HL-60 (cell line): ENCODE measurements at regions not wholly inside any gene's neighbourhood (a gene's known extent, or its start where the extent isn't known, plus 50 kb on each side); places are given as distances from the start of the nearest gene placed in this dataset.

Experiments
- DNase-seq, 2 experiments: peaks; one replicate each; pipeline ENCODE4 v3.0.0-alpha.2; 2010 to 2020; ENCODE audit warnings: low read depth in 1 of 2, low spot score in 1 of 2
- H3K27ac ChIP-seq: fragments of 250-450 bp; sonication (Bioruptor Pico); replicated peaks from 2 replicates; pipeline ENCODE4 v1.5.1; 2020; ENCODE audit warnings: mild to moderate bottlenecking, moderate library complexity
- H3K27me3 ChIP-seq: fragments of 250-450 bp; sonication (Bioruptor Pico); 2 replicates; pipeline ENCODE4 v1.5.1; 2021; ENCODE audit warnings: mild to moderate bottlenecking, moderate library complexity; ENCODE audit not compliant: insufficient read depth, poor library complexity, severe bottlenecking
- H3K4me3 ChIP-seq: replicated peaks from 2 replicates; pipeline ENCODE4 v1.5.1; 2011; ENCODE audit warnings: mild to moderate bottlenecking, control low read depth, low read length; ENCODE audit not compliant: insufficient read depth
- CTCF ChIP-seq: IDR thresholded peaks from one replicate; pipeline ENCODE4 v1.5.1; 2011; ENCODE audit warnings: low read length, control low read depth, inconsistent platforms; ENCODE audit not compliant: insufficient read depth
- GABPA ChIP-seq: IDR thresholded peaks from 2 replicates; pipeline ENCODE4 v1.6.1; 2012; ENCODE audit warnings: low read depth
- POLR2AphosphoS5 ChIP-seq: IDR thresholded peaks from 2 replicates; pipeline ENCODE4 v1.6.1; 2012; ENCODE audit warnings: low read depth
- REST ChIP-seq: IDR thresholded peaks from 2 replicates; pipeline ENCODE4 v1.6.1; 2012; ENCODE audit warnings: low read depth; ENCODE audit not compliant: insufficient replicate concordance
- SPI1 ChIP-seq: IDR thresholded peaks from 2 replicates; pipeline ENCODE4 v1.6.1; 2012; ENCODE audit warnings: low read depth, mild to moderate bottlenecking, borderline replicate concordance

GRCh38 chr9:103821115-103821514, 273.0 kb upstream of the SMC2 start:
- no peak overlapping the region for H3K27ac ChIP-seq
- H3K27me3 ChIP-seq, result no peaks in the 10 kb centered on the region
- no peak overlapping the region for H3K4me3 ChIP-seq
- no peak for TF ChIP-seq REST
- no peak for TF ChIP-seq CTCF
- TF ChIP-seq SPI1, result no peak
- TF ChIP-seq POLR2AphosphoS5, result no peak
- TF ChIP-seq GABPA, result no peak
- no peak for DNase-seq

GRCh38 chr9:103837940-103838339, 256.2 kb upstream of the SMC2 start:
- Histone ChIP-seq H3K4me3 (no peak overlapping the region), H3K27ac (no peak overlapping the region), H3K27me3 (no peaks in the 10 kb centered on the region)
- TF ChIP-seq GABPA, result no peak
- TF ChIP-seq SPI1, result no peak
- no peak for TF ChIP-seq REST
- no peak for TF ChIP-seq CTCF
- no peak for TF ChIP-seq POLR2AphosphoS5
- DNase-seq, result no peak

- Histone ChIP-seq H3K4me3 (no peak overlapping the region), H3K27ac (no peak overlapping the region), H3K27me3 (no peaks in the 10 kb centered on the region)
- DNase-seq, result no peak
- no peak for TF ChIP-seq SPI1
- no peak for TF ChIP-seq POLR2AphosphoS5
- TF ChIP-seq REST, result no peak
- no peak for TF ChIP-seq GABPA
- TF ChIP-seq CTCF, result no peak
These were observed 254.9 kb upstream of the SMC2 start for GRCh38 chr9:103839197-103839596.
